ENCODE measurements at regions not wholly inside any gene's neighbourhood (a gene's known extent, or its start where the extent isn't known, plus 50 kb on each side); places are given as distances from the start of the nearest gene placed in this dataset.
A peak's percentile ranks its signal among the peaks of the same experiment; 100 is the strongest.
"Not testable (repeated sequence)": the region's sequence is repeated elsewhere in the genome, so short reads cannot be mapped to it uniquely, and the experiment has no call there.

DNA sequence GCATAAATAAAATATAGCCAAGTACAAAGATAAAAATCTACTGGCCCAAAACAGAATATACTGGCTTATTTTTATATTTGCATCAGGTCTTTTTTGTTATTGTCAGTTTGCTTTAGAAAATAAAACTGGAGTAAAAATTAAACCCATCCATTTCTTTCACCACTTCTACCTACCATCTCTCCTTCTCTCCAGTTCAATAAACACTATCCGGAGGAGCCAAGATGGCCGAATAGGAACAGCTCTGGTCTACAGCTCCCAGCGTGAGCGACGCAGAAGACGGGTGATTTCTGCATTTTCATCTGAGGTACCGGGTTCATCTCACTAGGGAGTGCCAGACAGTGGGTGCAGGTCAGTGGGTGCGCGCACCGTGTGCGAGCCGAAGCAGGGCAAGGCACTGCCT lies 106.2 kb upstream of the NOL4 start:
- H3K4me1 ChIP-seq (replicated peaks in 1 of 4; ENCODE audit: control insufficient read depth in 3 of 4, insufficient read depth in 4 of 4, low read length in 3 of 4); H2BK20ac ChIP-seq (ENCODE audit: low read length); H3K9me3 ChIP-seq (ENCODE audit: insufficient read depth in 2 of 2, low read depth in 1 of 2, low read length in 1 of 2); H2BK5ac ChIP-seq (ENCODE audit: low read depth, low read length); H3K4ac ChIP-seq (replicated peaks; ENCODE audit: insufficient read length, low read depth, low read length); H4K5ac ChIP-seq (ENCODE audit: insufficient read length, low read depth, low read length); H4K91ac ChIP-seq (replicated peaks; ENCODE audit: insufficient read length, low read length); DNase-seq (ENCODE audit: low read depth in 1 of 2, low spot score in 2 of 2); H3K23ac ChIP-seq (ENCODE audit: insufficient read length); H2AK5ac ChIP-seq (ENCODE audit: low read depth, low read length); H3K14ac ChIP-seq (ENCODE audit: insufficient read length); FAIRE-seq; H3K36me3 ChIP-seq (ENCODE audit: control insufficient read depth in 2 of 4, insufficient read depth in 4 of 4, low read length in 3 of 4); CTCF ChIA-PET (ENCODE audit: partially characterized antibody); H3K27me3 ChIP-seq (replicated peaks in 1 of 4; ENCODE audit: control insufficient read depth in 3 of 4, extremely low read depth in 1 of 4, insufficient read depth in 3 of 4, low read length in 3 of 4); H3K9ac ChIP-seq (replicated peaks in 1 of 4; ENCODE audit: extremely low read depth in 1 of 4, low read depth in 3 of 4, low read length in 3 of 4); H4K8ac ChIP-seq (ENCODE audit: extremely low read depth, insufficient read depth, low read length); H3K79me2 ChIP-seq (ENCODE audit: control insufficient read depth in 1 of 2, insufficient read depth in 2 of 2, low read length in 2 of 2); H2BK15ac ChIP-seq (ENCODE audit: low read length); H3K79me1 ChIP-seq (ENCODE audit: low read depth, low read length); H2BK120ac ChIP-seq (replicated peaks; ENCODE audit: low read depth, low read length); H4K20me1 ChIP-seq (replicated peaks in 1 of 2; ENCODE audit: control insufficient read depth in 1 of 2, insufficient read depth in 2 of 2, low read length in 2 of 2); H3K23me2 ChIP-seq (ENCODE audit: low read depth, low read length); H2BK12ac ChIP-seq (ENCODE audit: low read depth, low read length); H3K18ac ChIP-seq (ENCODE audit: extremely low read depth, low read length); H3K4me2 ChIP-seq (ENCODE audit: insufficient read depth in 1 of 2, low read depth in 2 of 2, low read length in 2 of 2); POLR2A ChIA-PET (ENCODE audit: partially characterized antibody); H3K27ac ChIP-seq (ENCODE audit: low read depth, low read length); H2AFZ ChIP-seq (ENCODE audit: low read length); H3K56ac ChIP-seq (replicated peaks; ENCODE audit: insufficient read length, low read depth, low read length): not testable (repeated sequence)
- 96% methylated on average over 6 of the region's 12 CpGs; no CpG with 5 or more reads in 1 of the 2 experiments for WGBS, 2 experiments (ENCODE audit: extremely low coverage in 1 of 2, insufficient coverage in 1 of 2, insufficient read length in 1 of 2, insufficient replicate concordance in 2 of 2, low coverage in 1 of 2, low lambda C conversion rate in 2 of 2, missing lambda C conversion rate in 1 of 2)
- peak overlapping the region in 1 of 4 experiments; percentile 18; a peak in 1 of 8 replicates for H3K4me3 ChIP-seq (ENCODE audit: extremely low read depth in 1 of 4, insufficient read depth in 2 of 4, low read depth in 3 of 4, low read length in 4 of 4)

- peak overlapping the region in 1 of 4 experiments; percentile 18; a peak in 1 of 8 replicates for H3K4me3 ChIP-seq (ENCODE audit: extremely low read depth in 1 of 4, insufficient read depth in 2 of 4, low read depth in 3 of 4, low read length in 4 of 4)
- H2BK5ac ChIP-seq (ENCODE audit: low read depth, low read length); H3K4me2 ChIP-seq (ENCODE audit: insufficient read depth in 1 of 2, low read depth in 2 of 2, low read length in 2 of 2); FAIRE-seq; H3K4me1 ChIP-seq (replicated peaks in 1 of 4; ENCODE audit: control insufficient read depth in 3 of 4, insufficient read depth in 4 of 4, low read length in 3 of 4); H2BK20ac ChIP-seq (ENCODE audit: low read length); H4K20me1 ChIP-seq (replicated peaks in 1 of 2; ENCODE audit: control insufficient read depth in 1 of 2, insufficient read depth in 2 of 2, low read length in 2 of 2); H3K9ac ChIP-seq (replicated peaks in 1 of 4; ENCODE audit: extremely low read depth in 1 of 4, low read depth in 3 of 4, low read length in 3 of 4); H4K8ac ChIP-seq (ENCODE audit: extremely low read depth, insufficient read depth, low read length); H3K36me3 ChIP-seq (ENCODE audit: control insufficient read depth in 2 of 4, insufficient read depth in 4 of 4, low read length in 3 of 4); H2BK15ac ChIP-seq (ENCODE audit: low read length); H3K79me1 ChIP-seq (ENCODE audit: low read depth, low read length); H4K91ac ChIP-seq (replicated peaks; ENCODE audit: insufficient read length, low read length); H3K79me2 ChIP-seq (ENCODE audit: control insufficient read depth in 1 of 2, insufficient read depth in 2 of 2, low read length in 2 of 2); H2BK120ac ChIP-seq (replicated peaks; ENCODE audit: low read depth, low read length); H3K14ac ChIP-seq (ENCODE audit: insufficient read length); H3K23me2 ChIP-seq (ENCODE audit: low read depth, low read length); H3K56ac ChIP-seq (replicated peaks; ENCODE audit: insufficient read length, low read depth, low read length); H2AK5ac ChIP-seq (ENCODE audit: low read depth, low read length); POLR2A ChIA-PET (ENCODE audit: partially characterized antibody); H3K23ac ChIP-seq (ENCODE audit: insufficient read length); H3K27ac ChIP-seq (ENCODE audit: low read depth, low read length); H3K9me3 ChIP-seq (ENCODE audit: insufficient read depth in 2 of 2, low read depth in 1 of 2, low read length in 1 of 2); H3K27me3 ChIP-seq (replicated peaks in 1 of 4; ENCODE audit: control insufficient read depth in 3 of 4, extremely low read depth in 1 of 4, insufficient read depth in 3 of 4, low read length in 3 of 4); H4K5ac ChIP-seq (ENCODE audit: insufficient read length, low read depth, low read length); H3K18ac ChIP-seq (ENCODE audit: extremely low read depth, low read length); CTCF ChIA-PET (ENCODE audit: partially characterized antibody); H3K4ac ChIP-seq (replicated peaks; ENCODE audit: insufficient read length, low read depth, low read length); H2BK12ac ChIP-seq (ENCODE audit: low read depth, low read length); H2AFZ ChIP-seq (ENCODE audit: low read length): not testable (repeated sequence)
- WGBS, 2 experiments (ENCODE audit: extremely low coverage in 1 of 2, insufficient coverage in 1 of 2, insufficient read length in 1 of 2, insufficient replicate concordance in 2 of 2, low coverage in 1 of 2, low lambda C conversion rate in 2 of 2, missing lambda C conversion rate in 1 of 2): 72% methylated on average over 13 of the region's 15 CpGs; no CpG with 5 or more reads in 1 of the 2 experiments
- peak in 1 of 2 experiments; percentile 52 for DNase-seq (ENCODE audit: low read depth in 1 of 2, low spot score in 2 of 2)
Observed at GRCh38 chr18:34331343-34331742, 106.6 kb upstream of the NOL4 start.
